ENCODE measurements at regions not wholly inside any gene's neighbourhood (a gene's known extent, or its start where the extent isn't known, plus 50 kb on each side); places are given as distances from the start of the nearest gene placed in this dataset.

DNA sequence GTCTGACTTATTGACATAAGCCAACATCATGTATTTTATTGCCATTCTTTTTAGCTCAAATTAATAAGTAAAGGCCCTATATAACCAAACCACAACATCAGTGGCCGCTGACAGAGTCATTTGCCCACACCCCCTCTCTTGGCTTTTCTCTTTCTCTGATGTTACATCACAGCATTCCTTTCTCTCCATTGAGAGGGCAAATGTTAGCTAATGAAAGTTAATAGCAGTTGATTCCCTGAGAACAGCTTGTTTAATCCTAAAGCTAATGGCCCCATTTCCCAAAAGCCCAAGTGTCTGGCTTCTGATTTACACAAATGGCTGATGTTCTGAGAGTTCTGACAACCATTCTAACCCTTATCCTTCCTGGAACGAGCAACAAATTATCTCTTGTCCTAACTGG is 308.8 kb downstream of the SNAPC1 start:
- TF ChIP-seq, protein P1, sequence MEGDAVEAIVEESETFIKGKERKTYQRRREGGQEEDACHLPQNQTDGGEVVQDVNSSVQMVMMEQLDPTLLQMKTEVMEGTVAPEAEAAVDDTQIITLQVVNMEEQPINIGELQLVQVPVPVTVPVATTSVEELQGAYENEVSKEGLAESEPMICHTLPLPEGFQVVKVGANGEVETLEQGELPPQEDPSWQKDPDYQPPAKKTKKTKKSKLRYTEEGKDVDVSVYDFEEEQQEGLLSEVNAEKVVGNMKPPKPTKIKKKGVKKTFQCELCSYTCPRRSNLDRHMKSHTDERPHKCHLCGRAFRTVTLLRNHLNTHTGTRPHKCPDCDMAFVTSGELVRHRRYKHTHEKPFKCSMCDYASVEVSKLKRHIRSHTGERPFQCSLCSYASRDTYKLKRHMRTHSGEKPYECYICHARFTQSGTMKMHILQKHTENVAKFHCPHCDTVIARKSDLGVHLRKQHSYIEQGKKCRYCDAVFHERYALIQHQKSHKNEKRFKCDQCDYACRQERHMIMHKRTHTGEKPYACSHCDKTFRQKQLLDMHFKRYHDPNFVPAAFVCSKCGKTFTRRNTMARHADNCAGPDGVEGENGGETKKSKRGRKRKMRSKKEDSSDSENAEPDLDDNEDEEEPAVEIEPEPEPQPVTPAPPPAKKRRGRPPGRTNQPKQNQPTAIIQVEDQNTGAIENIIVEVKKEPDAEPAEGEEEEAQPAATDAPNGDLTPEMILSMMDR (IDR thresholded peaks at IDR 0.05), result no peak
- TF ChIP-seq ZFX (IDR thresholded peaks at IDR 0.05; ENCODE audit: borderline replicate concordance), result no peak

Measured in 22Rv1 (cell line).